Muscle layer of duodenum (tissue), 2 donors: ENCODE measurements at regions not wholly inside any gene's neighbourhood (a gene's known extent, or its start where the extent isn't known, plus 50 kb on each side); places are given as distances from the start of the nearest gene placed in this dataset.

Experiments used
- H3K27ac ChIP-seq: one replicate; pipeline ENCODE4 v1.7.0; 2013; ENCODE audit warnings: mild to moderate bottlenecking, low read length
- H3K27me3 ChIP-seq: one replicate; pipeline ENCODE4 v1.7.0; 2013; ENCODE audit warnings: low read depth, mild to moderate bottlenecking, control low read depth, low read length
- H3K36me3 ChIP-seq, 2 donors: one replicate each; pipeline ENCODE4 v1.7.0; 2013; ENCODE audit warnings: low read length in 2 of 2, control low read depth in 1 of 2, mild to moderate bottlenecking in 1 of 2; ENCODE audit not compliant: insufficient read depth in 2 of 2, control insufficient read depth in 1 of 2
- H3K4me1 ChIP-seq, 2 donors: one replicate each; pipeline ENCODE4 v1.7.0; 2013; ENCODE audit warnings: low read length in 2 of 2, mild to moderate bottlenecking in 2 of 2, control low read depth in 1 of 2, moderate library complexity in 1 of 2; ENCODE audit not compliant: insufficient read depth in 2 of 2, control insufficient read depth in 1 of 2
- H3K4me3 ChIP-seq, 2 donors: one replicate each; pipeline ENCODE4 v1.7.0; 2013; ENCODE audit warnings: low read length in 2 of 2, low read depth in 1 of 2, mild to moderate bottlenecking in 1 of 2
- H3K9me3 ChIP-seq, 2 donors: one replicate each; pipeline ENCODE4 v1.7.0; 2013; ENCODE audit warnings: low read length in 2 of 2, control low read depth in 1 of 2, mild to moderate bottlenecking in 1 of 2; ENCODE audit not compliant: control insufficient read depth in 1 of 2
- donor health status: healthy.

DNA sequence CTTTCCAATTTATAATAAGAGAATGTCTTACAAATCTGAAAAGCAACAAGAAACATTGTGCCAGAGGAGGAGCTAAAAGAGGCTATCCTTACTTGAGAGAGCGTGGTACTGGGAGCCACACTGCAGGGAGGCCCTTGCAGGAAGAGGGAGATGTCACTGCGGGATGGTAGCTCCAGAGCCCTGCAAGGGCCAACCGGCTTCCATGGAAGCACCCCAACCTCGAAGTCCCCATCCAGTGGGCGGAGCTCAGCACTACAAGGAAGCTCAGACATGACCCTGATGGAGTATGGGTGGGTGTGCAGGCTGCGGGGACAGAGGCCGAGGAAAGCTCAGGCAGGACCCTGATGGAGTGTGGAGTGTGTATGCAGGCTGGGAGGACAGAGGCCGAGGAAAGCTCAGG, 57.8 kb upstream of the RPS6KA2 start:
- no peak overlapping the region for H3K4me3 ChIP-seq
- H3K27me3 ChIP-seq = no peaks in the 10 kb centered on the region
- H3K4me1 ChIP-seq = no peaks in the 10 kb centered on the region
- H3K27ac ChIP-seq = no peak overlapping the region
- H3K36me3 ChIP-seq = no peaks in the 10 kb centered on the region
- H3K9me3 ChIP-seq = no peaks in the 10 kb centered on the region

DNA sequence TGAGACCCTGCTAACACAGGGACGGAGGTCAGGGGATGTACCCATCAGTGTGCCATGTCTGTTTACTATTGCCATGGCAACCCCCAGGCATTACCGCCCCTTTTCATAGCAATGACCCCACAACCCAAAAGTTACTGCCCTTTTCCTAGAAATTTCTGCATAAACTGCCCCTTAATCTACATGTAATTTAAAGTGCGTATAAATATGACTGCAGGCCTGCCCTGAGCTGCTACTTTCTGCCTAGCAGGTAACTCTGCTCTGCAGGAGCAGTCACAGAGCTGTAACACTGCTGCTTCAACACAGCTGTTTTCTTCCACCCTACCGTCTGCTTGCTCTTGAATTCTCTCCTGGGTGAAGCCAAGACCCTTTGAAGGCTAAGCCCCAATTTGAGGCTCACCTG, 57.1 kb upstream of the RPS6KA2 start:
- no peak overlapping the region for H3K4me3 ChIP-seq
- H3K9me3 ChIP-seq = no peaks in the 10 kb centered on the region
- H3K36me3 ChIP-seq = no peaks in the 10 kb centered on the region
- H3K27me3 ChIP-seq = no peaks in the 10 kb centered on the region
- H3K27ac ChIP-seq = no peak overlapping the region
- no peaks in the 10 kb centered on the region for H3K4me1 ChIP-seq

DNA sequence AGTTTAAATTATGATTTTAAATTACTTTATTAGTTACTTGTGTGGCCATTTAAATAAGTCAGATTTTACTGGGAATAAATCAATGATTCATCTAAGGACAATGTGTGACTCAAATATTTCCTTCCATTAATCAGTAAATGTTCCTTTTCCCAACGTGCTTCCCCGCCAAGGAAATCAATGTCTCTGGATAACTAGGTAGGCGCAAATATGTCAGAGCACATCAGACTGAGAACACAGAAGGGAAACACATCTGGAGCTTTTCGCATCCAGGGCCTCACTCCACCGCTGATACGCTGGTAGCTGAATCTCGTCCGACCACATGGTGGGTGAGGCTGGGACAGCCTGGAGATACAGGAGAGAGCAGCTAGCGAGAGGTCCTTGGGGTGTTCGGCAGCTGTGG, 56.4 kb upstream of the RPS6KA2 start:
- Histone ChIP-seq H3K36me3 (no peaks in the 10 kb centered on the region), H3K4me1 (no peaks in the 10 kb centered on the region), H3K9me3 (no peaks in the 10 kb centered on the region), H3K27me3 (no peaks in the 10 kb centered on the region), H3K27ac (no peak overlapping the region), H3K4me3 (no peak overlapping the region)

DNA sequence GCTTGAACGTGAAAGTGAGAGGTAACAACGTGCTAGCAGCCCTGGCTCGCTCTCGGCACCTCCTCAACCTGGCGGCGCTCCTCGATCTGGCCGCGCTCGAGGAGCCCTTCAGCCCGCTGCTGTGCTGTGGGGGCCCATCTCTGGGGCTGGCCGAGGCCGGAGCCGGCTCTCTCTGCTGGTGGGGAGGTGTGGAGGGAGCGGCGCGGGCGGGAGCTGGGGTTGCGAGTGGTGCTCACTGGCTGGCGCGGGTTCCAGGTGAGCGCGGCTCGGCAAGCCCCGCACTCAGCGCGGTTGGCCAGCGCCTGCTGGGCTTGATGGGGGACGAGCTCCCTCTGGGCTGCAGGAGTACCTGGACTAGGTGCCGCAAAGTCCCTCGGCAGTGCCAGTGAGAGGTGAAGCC, 52.5 kb upstream of the RPS6KA2 start:
- Histone ChIP-seq H3K36me3 (no peaks in the 10 kb centered on the region), H3K4me1 (no peaks in the 10 kb centered on the region), H3K4me3 (no peak overlapping the region), H3K9me3 (no peaks in the 10 kb centered on the region), H3K27me3 (no peaks in the 10 kb centered on the region), H3K27ac (no peak overlapping the region)

DNA sequence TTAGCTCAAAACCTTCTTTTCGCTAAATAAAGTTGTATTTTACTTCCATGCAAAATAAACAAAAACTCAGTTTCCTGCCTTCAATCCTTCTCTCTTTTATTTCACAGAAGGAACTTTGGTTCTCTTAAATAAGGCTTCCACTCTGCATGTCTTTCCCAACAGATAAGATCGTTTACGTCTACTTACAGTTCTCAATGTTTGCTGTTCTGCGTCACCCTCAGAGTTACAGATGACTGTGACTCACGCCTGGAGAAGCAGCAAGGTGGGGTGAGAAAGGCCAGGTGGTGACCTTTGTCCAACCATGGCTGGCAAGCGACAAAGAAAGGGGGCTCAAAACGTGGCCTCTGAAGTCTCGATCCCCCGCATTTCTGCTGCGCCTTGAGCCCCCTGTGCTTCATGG, 51.4 kb upstream of the RPS6KA2 start:
- no peak overlapping the region for H3K4me3 ChIP-seq
- H3K4me1 ChIP-seq = peaks cover 0 to 4% of the 10 kb centered on the region in 2 donors
- no peaks in the 10 kb centered on the region for H3K9me3 ChIP-seq
- no peaks in the 10 kb centered on the region for H3K27me3 ChIP-seq
- H3K27ac ChIP-seq = no peak overlapping the region
- H3K36me3 ChIP-seq = no peaks in the 10 kb centered on the region

DNA sequence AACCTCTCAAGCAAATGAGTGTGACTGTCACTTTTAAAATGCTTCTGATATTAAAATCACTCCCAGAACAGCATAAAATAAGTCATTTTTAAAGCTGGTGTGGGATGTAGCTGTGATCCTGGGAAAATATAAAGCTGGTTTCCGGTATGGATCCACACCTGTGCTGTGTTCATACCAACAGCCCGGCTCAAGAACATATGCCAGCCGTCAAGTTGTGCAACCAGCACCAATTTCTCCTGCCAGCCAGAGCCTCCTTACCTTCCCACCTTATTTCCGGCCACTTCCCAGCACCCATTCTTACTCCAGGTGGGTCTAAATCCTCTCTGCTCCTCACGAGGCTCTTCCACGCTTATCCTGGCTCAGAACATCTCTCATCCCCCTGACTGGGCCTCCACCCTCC, 50.9 kb upstream of the RPS6KA2 start:
- H3K36me3 ChIP-seq = no peaks in the 10 kb centered on the region
- H3K27me3 ChIP-seq = no peaks in the 10 kb centered on the region
- no peak overlapping the region for H3K27ac ChIP-seq
- no peak overlapping the region for H3K4me3 ChIP-seq
- peaks cover 0 to 9% of the 10 kb centered on the region in 2 donors for H3K4me1 ChIP-seq
- no peaks in the 10 kb centered on the region for H3K9me3 ChIP-seq
